HG02642 (cell line): ENCODE measurements at regions not wholly inside any gene's neighbourhood (a gene's known extent, or its start where the extent isn't known, plus 50 kb on each side); places are given as distances from the start of the nearest gene placed in this dataset.

Experiments
- ATAC-seq: cut with Tn5 transposase; IDR thresholded peaks from one replicate; pipeline ENCODE4 v1.9.1; 2021; ENCODE audit warnings: mild to moderate bottlenecking; ENCODE audit not compliant: unreplicated experiment, poor library complexity

DNA sequence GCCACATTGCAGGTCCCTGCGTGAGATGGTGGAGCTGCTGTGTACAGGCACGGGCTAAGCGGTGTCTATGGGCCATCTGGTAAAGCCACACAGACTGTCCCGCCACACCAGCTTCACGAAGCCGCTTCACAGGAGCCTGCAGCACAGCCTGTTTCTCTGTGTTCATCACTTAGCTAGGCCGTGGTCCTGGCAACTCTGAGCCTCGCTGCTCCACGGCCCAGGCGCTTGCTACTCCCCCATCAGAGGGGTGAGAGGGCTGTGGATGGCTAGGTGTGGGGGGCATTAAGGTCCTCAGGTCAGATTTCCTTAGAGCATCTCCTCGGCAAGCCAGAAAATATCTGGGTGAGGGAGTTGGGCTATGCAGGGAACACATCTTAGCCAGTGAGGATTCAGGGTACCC is 225.7 kb downstream of the GLI2 start:
- ATAC-seq, result no peak

DNA sequence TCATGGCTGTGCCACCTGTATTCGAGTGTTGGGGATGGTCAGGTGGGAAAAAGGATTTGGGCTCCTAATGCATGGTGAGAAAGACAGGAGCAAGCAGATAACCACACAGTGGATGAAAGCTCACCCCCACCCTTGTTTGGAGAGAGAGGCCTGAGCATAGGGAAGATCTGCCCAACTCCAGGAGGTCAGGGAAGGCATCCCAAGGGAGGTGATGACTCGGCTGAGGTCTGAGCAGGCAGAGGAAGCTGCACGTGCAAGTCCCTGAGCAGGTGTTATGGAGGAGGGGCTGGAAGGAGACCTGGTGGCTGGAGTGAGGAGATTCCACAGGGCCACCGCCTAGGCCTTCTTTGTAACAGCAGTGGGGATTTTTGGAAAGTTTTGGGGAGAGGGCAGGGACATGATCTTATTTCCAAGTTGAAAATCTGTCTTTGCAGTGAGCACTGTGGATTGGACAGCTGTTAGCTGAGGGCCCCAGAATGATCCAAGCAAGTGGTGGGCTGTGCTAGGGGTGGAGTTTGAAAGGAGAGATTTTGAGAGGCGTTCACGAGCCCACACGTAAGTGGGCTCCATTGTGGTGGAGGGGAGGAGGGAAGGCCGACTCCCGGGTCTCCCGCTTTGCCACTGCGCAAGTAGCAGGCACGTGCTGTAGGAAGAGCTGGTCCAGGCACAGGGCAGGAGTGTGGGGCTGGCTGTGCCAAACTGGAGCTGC is 228.5 kb downstream of the GLI2 start:
- no peak for ATAC-seq

DNA sequence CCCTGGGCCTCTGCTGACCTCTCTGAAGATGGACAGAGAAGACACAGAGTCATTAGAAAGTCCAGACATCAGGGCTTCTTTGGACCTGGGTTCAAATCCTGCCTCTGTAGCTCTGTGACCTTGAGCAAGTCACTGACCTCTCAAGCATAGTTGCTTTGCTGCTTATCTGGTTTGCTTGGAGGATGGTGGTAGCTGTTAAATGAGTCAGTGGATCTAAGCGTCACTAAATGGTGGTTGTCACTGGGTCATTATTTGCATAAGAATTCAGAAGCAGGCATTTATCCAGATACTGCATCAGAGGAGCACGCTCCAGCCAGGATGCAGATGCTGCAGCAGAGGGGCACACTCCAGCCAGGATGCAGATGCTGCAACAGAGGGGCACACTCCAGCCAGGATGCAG is 229.2 kb downstream of the GLI2 start:
- no peak for ATAC-seq

DNA sequence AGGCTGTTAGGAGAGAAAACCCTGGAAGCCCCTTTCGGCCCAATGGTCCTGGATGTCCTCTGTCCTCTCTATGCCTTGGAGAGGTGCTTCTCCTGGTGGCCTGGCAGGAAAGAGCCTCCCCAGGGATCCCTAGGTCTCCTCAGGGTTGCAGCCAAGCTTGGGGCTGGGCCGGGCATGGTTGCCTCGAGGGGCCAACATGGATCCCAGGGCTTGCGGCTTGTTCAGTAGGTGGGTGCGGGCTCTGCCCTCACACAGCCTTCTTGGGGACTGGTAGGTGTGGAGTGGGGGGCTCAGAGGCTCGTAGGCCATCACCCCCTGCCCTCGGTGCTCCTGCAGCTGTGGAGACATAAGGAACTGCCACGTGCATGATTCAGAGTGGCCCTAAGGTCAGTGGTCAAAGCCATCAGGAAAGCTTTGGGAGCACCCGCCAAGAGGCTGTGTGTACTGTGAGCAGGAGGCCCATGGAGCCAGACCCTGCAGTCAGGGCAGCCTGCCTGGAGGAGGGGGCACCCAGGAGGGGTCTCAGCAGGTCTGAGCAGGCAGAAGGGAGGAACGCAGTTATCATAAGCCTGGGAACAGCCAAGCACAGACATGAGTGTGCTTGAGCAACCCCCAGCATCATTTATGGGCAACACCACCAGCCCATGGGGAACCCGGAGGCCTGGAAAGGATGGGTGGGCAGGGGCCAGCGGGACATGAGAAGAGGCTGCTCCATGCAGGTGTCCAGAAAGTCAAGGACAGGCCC is 231.0 kb downstream of the GLI2 start:
- no peak for ATAC-seq

DNA sequence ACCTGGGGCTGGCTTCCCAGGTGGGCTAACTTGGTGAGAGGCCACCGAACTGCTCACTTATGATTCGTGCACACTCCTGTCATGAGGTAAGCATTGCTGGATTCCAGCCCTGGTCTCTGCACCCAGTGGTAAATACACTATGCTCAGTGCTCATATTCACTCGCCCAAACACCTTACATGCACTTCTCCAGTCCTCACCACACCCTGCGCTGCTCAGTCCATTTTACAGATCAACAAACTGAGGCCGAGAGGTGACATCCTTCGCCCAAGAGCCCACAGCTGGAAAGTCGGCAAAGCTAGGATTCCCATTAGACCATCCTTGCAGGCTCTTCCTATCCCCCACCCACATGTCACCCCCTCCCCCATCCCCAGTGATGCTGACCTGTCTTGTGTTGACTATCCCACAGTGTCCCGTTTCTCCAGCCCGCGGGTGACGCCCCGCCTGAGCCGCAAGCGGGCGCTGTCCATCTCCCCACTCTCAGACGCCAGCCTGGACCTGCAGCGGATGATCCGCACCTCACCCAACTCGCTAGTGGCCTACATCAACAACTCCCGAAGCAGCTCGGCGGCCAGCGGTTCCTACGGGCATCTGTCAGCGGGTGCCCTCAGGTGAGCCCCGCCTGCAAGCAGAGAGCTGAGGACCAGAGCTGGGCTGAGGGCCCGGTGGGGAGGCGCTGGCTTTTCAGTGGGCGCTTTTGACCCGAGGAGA is 232.8 kb downstream of the GLI2 start:
- ATAC-seq, result no peak

DNA sequence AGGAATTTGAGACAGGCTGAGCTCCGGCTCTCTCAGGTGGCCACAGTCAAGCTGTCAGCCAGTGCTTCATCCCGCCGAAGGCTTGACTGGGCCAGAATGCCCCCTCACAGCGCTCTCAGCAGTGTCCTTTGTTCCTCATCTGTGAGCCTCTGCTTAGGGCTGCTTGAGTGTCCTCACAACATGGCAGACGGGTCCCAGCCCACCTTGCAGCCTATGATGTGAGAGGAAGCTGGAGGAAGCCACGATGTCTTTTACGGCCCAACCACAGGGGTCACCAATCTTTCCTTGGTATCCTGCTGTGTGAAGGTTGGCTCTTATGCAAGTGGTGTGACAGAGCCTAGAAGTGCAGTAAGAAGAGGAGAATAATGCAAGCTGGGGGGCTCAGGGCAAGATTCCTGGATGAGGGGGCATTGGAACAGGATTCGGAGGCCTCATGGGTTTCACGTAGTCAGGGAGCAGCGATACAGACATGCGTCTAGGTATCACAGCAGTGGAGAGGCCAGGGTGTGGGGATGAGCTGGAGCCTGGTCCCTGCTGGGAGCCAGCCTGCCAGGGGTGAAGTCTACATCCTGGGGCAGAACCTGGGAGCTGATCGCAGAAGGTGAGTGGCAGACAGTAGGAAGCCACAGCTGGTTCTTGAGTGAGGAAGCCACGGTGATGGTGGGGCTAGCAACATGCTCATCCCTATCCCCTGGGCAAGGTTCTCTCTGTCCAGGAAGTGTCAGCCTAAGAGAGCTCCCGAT is 234.1 kb downstream of the GLI2 start:
- ATAC-seq, result no peak

DNA sequence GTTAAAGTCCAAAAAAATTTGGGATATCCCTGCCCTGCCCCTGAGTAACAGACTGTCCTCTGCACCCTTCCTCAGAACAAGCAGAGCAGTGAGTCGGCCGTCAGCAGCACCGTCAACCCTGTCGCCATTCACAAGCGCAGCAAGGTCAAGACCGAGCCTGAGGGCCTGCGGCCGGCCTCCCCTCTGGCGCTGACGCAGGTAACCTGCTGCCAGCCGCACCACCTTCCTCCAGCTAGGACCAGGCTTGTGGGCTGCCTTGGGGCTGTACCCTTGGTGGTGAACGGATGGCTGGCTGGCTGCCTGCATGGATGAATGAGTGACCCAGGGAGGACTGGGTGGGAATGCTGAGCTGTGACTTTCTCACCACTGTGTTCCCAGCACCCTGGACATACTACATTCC is 236.2 kb downstream of the GLI2 start:
- no peak for ATAC-seq

DNA sequence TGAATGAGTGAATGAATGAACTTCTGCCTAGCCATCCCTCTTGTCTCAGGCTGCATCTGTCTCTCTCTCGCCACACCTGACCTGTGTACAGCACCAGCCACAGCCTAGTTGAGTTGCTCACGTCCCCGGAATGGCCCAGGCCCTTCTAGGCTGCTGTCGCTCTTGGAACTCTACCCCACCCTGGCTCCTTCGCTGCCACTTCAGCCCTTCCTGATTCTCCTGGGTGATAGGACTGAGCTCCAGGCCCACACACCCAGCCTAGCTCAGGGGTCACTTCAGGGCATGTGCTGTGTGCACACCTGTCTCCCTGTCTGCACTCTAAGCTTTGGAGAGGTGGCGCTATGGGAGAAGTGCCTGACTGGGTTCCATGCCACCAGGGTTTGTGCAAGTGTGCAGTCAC is 236.6 kb downstream of the GLI2 start:
- ATAC-seq, result no peak

DNA sequence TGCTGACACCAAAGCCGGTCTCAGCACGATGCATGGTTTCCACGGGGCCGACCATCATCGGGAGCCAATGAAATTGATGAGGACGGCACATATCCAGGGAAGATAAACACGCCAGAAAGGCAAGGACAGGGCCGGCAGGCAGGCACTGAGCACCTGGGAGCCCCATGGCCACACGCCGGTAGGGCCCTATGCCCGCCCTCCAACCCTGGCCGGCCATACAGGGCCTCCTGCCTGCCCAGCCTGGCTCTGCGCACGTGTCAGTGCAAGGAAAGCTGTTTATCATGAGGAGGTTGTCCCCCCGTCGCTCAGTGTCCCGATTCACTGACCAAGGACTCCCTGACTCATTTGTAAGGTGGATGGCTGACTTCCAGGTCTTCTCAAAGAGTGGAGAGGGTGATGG is 237.5 kb downstream of the GLI2 start:
- no peak for ATAC-seq

DNA sequence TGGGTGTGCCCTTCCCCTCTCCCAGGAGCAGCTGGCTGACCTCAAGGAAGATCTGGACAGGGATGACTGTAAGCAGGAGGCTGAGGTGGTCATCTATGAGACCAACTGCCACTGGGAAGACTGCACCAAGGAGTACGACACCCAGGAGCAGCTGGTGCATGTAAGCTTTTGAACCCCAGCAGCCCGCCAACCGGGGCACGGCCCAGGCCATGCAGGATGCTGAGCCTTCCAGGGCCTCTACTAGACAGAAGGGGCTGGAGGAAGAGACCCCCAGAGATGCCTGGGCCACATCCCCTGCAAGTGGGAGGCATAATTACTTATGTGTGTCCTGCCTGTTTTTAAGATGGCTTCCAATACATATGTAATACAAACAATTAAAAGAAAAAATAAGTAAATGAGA is 239.3 kb downstream of the GLI2 start:
- no peak for ATAC-seq

DNA sequence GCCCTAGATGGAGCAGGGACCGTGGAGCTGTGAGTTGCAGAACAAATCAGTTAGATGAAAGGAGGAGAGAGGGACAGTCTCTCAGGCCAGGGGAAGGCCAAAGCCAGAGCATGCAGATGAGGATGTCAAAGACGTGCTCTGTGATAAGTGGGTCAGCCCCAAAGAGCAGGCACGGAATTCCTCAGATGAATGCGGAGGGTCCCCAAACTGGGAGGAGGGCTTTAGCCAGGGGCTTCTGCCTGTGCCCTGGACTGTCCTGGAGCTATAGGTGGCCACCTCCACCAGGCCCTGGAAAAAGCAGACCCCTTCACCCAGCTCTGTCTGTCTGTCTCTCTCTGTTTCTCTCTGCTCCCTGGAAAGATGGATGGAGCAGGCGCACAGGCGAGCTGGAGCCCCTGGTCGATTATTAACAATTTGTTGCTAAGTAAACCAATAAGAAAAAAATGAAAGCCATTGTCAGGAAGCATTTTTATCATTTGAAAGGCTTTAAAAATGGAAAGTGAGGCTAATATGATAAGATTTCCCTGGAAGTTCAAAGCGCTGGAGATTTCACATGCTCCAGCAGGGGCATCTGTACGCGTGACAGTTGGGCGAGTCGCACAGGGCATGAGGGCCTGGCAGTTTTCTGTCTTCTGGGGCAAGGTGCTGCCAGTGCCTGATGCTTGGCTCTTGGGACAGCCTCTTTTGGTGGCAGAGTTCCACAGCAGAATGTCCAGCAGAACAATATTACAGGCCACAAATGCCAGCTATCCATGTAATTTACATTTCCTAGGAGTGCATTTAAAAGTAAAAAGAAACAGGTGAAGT is 241.0 kb downstream of the GLI2 start:
- no peak for ATAC-seq

DNA sequence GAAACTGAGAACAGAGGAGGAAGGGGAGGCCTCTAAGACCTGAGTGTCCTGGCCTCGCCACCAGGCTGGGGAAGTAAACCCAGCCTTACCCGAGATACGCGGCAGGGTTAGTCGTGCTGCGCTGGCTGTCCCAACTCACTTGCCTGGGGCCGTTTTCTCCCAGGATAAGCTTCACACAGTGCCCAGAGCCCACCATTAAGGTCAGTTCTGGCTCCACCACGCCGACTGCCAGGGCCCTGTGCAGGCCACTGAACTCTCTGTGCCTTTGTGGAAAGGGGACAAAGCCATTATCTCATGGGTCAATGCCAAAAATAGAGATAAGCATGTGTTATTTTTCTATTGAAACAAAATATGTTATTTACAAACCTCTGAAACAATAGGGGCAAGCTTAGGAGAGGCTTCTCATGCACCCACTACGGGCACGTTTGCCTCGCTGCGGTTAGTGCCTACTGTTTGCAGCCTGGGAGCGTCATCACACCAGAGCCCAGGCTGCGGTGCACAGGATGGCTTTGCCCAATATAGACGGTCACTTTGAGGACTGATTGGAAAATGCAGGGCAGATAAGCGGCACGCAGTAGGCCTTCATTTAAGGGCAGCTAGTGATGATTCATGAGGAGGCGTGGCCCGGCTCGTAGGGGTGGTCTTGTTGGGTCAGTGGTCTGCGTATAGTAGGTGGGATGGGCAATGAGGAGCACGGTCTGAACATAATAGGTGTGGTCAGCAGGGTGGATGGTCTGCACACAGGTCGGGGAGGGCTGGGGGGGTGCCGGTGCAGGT is 242.1 kb downstream of the GLI2 start:
- ATAC-seq, result no peak

DNA sequence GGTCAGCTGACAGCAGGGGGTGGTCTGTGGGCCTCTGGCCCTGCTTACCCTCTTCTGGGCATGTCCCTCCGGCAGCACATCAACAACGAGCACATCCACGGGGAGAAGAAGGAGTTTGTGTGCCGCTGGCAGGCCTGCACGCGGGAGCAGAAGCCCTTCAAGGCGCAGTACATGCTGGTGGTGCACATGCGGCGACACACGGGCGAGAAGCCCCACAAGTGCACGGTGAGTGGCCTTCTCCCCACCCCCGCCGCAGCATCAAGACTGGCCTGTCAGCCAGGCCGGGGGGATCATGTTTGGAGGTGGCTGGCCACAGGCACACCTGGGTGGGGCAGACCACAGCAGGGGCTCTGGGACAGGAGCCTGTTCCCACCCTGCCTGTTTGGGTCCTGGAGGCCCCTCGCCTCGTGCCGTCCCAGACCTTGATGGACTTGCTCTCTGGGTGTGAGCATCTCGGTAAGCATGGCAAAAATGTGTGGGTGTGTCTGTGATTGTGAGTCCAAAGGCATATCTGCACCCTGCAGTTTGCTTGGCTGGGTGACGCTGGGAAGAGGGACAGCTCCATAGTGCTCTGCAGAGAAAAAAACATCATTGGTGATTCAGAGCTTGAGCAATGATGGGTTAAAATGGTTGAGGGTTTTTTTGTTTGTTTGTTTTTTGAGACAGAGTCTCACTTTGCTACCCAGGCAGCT is 242.8 kb downstream of the GLI2 start:
- ATAC-seq, result no peak

DNA sequence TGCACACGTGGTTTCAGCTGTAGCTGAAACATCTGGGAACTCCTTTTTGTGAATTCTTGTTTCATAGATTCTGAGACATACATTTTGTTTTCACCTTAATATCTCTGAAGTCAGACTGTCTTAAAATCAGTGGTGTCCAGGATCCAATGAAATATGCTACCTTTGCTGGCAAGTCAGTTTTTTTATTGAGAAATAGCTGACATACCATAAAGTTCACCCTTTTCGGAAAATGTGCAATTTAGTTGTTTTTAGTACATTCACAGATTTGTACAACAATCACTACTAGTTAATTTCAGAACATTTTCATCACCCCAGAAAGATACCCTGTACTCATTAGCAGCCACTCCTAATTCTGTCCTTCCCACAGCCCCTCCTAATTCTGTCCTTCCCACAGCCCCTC is 243.7 kb downstream of the GLI2 start:
- no peak for ATAC-seq

DNA sequence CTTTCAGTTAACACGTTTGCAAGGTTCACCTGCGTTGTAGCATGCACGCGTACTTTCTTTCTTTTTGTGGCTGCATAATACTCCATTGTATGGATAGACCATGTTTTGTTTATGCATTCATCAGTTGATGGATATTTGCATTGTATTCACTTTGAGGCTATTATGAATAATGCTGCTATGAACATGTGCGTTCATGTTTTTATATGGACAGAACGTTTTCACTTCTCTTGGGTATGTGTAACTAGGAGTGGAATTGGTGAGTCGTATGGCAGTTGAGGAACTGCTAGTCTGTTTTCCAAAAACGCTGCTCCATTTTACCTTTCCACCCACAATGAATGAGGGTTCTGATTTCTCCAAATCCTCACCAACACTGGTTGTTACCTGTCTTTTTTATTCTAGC is 244.3 kb downstream of the GLI2 start:
- no peak for ATAC-seq

DNA sequence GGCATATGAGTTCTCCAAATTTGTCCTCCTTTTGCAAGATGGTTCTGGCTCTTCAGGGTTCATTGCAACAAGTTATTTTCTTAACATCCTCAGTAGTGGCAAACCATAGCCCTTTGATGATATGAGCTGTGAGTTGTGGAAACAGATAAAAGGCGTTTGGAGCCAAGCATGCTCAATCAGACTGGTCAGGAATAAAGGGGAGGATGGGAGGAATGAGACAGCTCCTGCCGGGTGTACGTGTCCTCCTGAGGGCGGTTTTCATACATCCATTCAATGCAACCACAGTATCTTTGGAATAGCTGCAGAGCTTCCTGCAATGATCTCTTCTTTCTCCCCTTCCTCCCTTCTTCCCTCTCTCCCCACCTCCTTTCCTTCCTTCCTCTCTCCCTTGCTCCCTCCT is 245.8 kb downstream of the GLI2 start:
- no peak for ATAC-seq

DNA sequence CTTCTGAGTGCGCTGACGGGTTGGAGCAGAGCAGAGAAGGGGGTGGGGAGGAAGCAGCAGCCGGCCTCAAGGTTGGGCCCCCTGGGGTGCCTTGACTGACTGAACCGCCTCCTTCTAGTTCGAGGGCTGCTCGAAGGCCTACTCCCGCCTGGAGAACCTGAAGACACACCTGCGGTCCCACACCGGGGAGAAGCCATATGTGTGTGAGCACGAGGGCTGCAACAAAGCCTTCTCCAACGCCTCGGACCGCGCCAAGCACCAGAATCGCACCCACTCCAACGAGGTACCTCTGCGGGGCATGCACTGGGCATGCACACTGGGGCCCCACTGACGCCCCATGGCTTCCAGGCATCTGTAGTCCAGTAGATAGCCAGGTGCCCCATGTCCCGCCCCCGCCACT is 246.9 kb downstream of the GLI2 start:
- ATAC-seq, result no peak

DNA sequence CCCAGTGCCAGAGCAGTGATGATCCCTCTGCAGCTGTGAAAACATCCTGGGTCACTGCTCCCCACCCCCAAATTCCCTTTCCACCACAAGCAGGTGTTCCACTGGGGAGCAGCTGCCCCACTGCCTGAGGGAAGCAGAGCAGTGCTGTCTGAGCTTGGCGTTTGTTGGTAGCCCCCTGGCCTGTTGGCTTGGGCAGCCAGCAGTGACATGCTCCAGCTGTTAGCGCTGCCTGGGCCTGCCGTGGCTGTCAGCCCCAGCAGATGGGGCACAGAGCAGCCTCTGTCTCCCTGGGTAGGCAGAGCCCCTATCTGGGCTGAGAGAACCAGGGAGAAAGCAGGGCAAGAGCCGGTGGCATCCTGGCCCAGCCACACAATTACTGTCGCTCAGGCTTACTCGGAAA is 247.7 kb downstream of the GLI2 start:
- ATAC-seq, result no peak

DNA sequence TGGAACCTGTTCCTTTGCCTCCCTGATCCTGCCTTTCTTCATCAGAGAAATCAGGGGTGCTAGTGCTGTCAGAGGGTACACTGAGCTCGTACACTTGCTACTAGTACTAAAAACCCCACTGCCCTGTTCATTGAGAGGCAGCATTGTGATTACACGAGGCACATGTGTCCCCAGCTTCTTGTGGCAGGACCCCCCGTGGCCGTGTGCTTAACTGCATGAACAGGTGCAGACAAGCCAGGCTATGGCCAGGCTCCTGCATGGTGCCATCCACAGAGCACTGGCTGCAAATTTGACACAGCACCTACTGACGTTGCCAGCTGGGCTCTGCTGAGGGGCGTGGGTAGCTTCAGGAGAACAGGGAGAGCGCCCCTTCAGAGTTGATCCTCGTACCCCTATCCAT is 248.4 kb downstream of the GLI2 start:
- ATAC-seq, result no peak
